OCI-LY1 (cell line): ENCODE measurements at regions not wholly inside any gene's neighbourhood (a gene's known extent, or its start where the extent isn't known, plus 50 kb on each side); places are given as distances from the start of the nearest gene placed in this dataset.

ENCODE experiments used
- H2AFZ ChIP-seq: fragments of 200-600 bp; sonication (generic), shearing (Covaris generic); 2 replicates; pipeline ENCODE4 v1.6.0; 2014; ENCODE audit warnings: antibody characterized with exemption, mild to moderate bottlenecking, low read length
- H3F3A ChIP-seq: fragments of 200-600 bp; sonication (generic), shearing (Covaris generic); 2 replicates; pipeline ENCODE4 v1.6.0; 2014; ENCODE audit warnings: mild to moderate bottlenecking, antibody characterized with exemption, low read length, moderate library complexity; ENCODE audit not compliant: insufficient read depth
- H3K27ac ChIP-seq: fragments of 200-600 bp; sonication (generic); 2 replicates; pipeline ENCODE4 v1.5.1; 2014; ENCODE audit warnings: low read length, mixed run types, mild to moderate bottlenecking, low read depth; ENCODE audit not compliant: poor library complexity, severe bottlenecking
- H3K27me3 ChIP-seq: fragments of 200-600 bp; sonication (generic); 2 replicates; pipeline ENCODE4 v1.6.0; 2014; ENCODE audit warnings: antibody characterized with exemption, mild to moderate bottlenecking, low read length, moderate library complexity; ENCODE audit not compliant: insufficient read depth
- H3K36me3 ChIP-seq: fragments of 200-600 bp; sonication (generic); 2 replicates; pipeline ENCODE4 v1.6.1; 2014; ENCODE audit warnings: mild to moderate bottlenecking, antibody characterized with exemption, low read length, moderate library complexity, mixed read lengths; ENCODE audit not compliant: insufficient read depth
- H3K4me1 ChIP-seq: fragments of 200-600 bp; sonication (generic); 2 replicates; pipeline ENCODE4 v1.5.1; 2014; ENCODE audit warnings: mild to moderate bottlenecking, low read length, moderate library complexity; ENCODE audit not compliant: insufficient read depth, severe bottlenecking
- H3K4me2 ChIP-seq: fragments of 200-600 bp; sonication (generic), shearing (Covaris generic); 2 replicates; pipeline ENCODE4 v1.6.1; 2014; ENCODE audit warnings: low read length
- H3K4me3 ChIP-seq: fragments of 200-600 bp; sonication (generic); 2 replicates; pipeline ENCODE4 v1.5.1; 2014; ENCODE audit warnings: low read length, low read depth, mild to moderate bottlenecking, mixed read lengths; ENCODE audit not compliant: poor library complexity, severe bottlenecking
- H3K79me2 ChIP-seq: fragments of 200-600 bp; shearing (Covaris generic); 2 replicates; pipeline ENCODE4 v1.6.1; 2016; ENCODE audit warnings: mixed run types, low read length, mixed read lengths; ENCODE audit not compliant: insufficient read depth
- H3K9ac ChIP-seq: fragments of 200-600 bp; sonication (generic), shearing (Covaris generic); 2 replicates; pipeline ENCODE4 v1.6.1; 2014; ENCODE audit warnings: mild to moderate bottlenecking, low read length, mixed read lengths
- H3K9me2 ChIP-seq: fragments of 200-600 bp; sonication (generic), shearing (Covaris generic); 2 replicates; pipeline ENCODE4 v1.6.1; 2014; ENCODE audit warnings: low read depth, mild to moderate bottlenecking, low read length, mixed read lengths
- H3K9me3 ChIP-seq: fragments of 200-600 bp; shearing (Covaris generic); 2 replicates; pipeline ENCODE4 v1.6.1; 2014; ENCODE audit warnings: low read length, mixed read lengths
- H4K20me1 ChIP-seq: fragments of 200-600 bp; sonication (generic), shearing (Covaris generic); 2 replicates; pipeline ENCODE4 v1.6.0; 2016; ENCODE audit warnings: mild to moderate bottlenecking, low read length; ENCODE audit not compliant: insufficient read depth
- CTCF ChIP-seq: fragments of 200-600 bp; sonication (generic), shearing (Covaris generic); IDR thresholded peaks from 2 replicates; pipeline ENCODE4 v1.5.1; 2017; ENCODE audit warnings: mild to moderate bottlenecking, antibody characterized with exemption, low read length, moderate library complexity, mixed read lengths
- EZH2 ChIP-seq: fragments of 200-600 bp; sonication (generic), shearing (Covaris generic); IDR thresholded peaks from 2 replicates; pipeline ENCODE4 v1.8.0; 2017; ENCODE audit warnings: borderline replicate concordance, mixed run types, mild to moderate bottlenecking, antibody characterized with exemption, low read length, moderate library complexity, mixed read lengths

- TF ChIP-seq CTCF: no peak
- TF ChIP-seq EZH2: no peak
- no peak overlapping the region for H3K4me3 ChIP-seq
- H3K27me3 ChIP-seq: peaks cover 7% of the 10 kb centered on the region; the same call in 1 of the 2 replicates
- H3K79me2 ChIP-seq: no peaks in the 10 kb centered on the region
- H3K36me3 ChIP-seq: no peaks in the 10 kb centered on the region
- no peak overlapping the region for H2AFZ ChIP-seq
- H3K4me2 ChIP-seq: no peak overlapping the region
- no peaks in the 10 kb centered on the region for H4K20me1 ChIP-seq
- peaks cover 9% of the 10 kb centered on the region for H3K4me1 ChIP-seq
- no peaks in the 10 kb centered on the region for H3K9me2 ChIP-seq
- H3F3A ChIP-seq: no peaks in the 10 kb centered on the region
- H3K9ac ChIP-seq: no peak overlapping the region
- no peak overlapping the region for H3K27ac ChIP-seq
- H3K9me3 ChIP-seq: no peaks in the 10 kb centered on the region
Observed at GRCh38 chr16:85507342-85507741, 105.8 kb upstream of the GSE1 start.

GRCh38 chr16:85508388-85508787 lies 104.7 kb upstream of the GSE1 start:
- no peak overlapping the region for H2AFZ ChIP-seq
- no peak overlapping the region for H3K27ac ChIP-seq
- H3F3A ChIP-seq: no peaks in the 10 kb centered on the region
- no peaks in the 10 kb centered on the region for H3K36me3 ChIP-seq
- no peaks in the 10 kb centered on the region for H3K9me2 ChIP-seq
- no peaks in the 10 kb centered on the region for H3K79me2 ChIP-seq
- H3K27me3 ChIP-seq: peaks cover 7% of the 10 kb centered on the region; the same call in 1 of the 2 replicates
- no peak overlapping the region for H3K4me3 ChIP-seq
- H4K20me1 ChIP-seq: no peaks in the 10 kb centered on the region
- no peak overlapping the region for H3K4me2 ChIP-seq
- TF ChIP-seq CTCF (no peak), EZH2 (no peak)
- H3K9me3 ChIP-seq: no peaks in the 10 kb centered on the region
- no peak overlapping the region for H3K9ac ChIP-seq
- H3K4me1 ChIP-seq: peaks cover 9% of the 10 kb centered on the region

- no peaks in the 10 kb centered on the region for H3K9me2 ChIP-seq
- peaks cover 7% of the 10 kb centered on the region; the same call in 1 of the 2 replicates for H3K27me3 ChIP-seq
- H3K79me2 ChIP-seq: no peaks in the 10 kb centered on the region
- no peaks in the 10 kb centered on the region for H4K20me1 ChIP-seq
- no peak overlapping the region for H3K4me3 ChIP-seq
- no peaks in the 10 kb centered on the region for H3F3A ChIP-seq
- no peak overlapping the region for H2AFZ ChIP-seq
- no peak overlapping the region for H3K27ac ChIP-seq
- peaks cover 8% of the 10 kb centered on the region for H3K4me1 ChIP-seq
- no peak overlapping the region for H3K4me2 ChIP-seq
- H3K36me3 ChIP-seq: no peaks in the 10 kb centered on the region
- no peak overlapping the region for H3K9ac ChIP-seq
- TF ChIP-seq CTCF (no peak), EZH2 (no peak)
- H3K9me3 ChIP-seq: no peaks in the 10 kb centered on the region
Observed at GRCh38 chr16:85508993-85509392, 104.1 kb upstream of the GSE1 start.
